ENCODE measurements at regions not wholly inside any gene's neighbourhood (a gene's known extent, or its start where the extent isn't known, plus 50 kb on each side); places are given as distances from the start of the nearest gene placed in this dataset.

GRCh38 chr2:7983451-7983850 is 698.4 kb upstream of the ID2 start:
- Histone ChIP-seq H3K27ac (no peak overlapping the region), H3K27me3 (no peaks in the 10 kb centered on the region), H3K9me3 (ENCODE audit: low read depth) (no peaks in the 10 kb centered on the region), H3K4me3 (no peak overlapping the region), H3K4me1 (ENCODE audit: low read depth) (no peaks in the 10 kb centered on the region), H3K36me3 (no peaks in the 10 kb centered on the region)
- no peak for DNase-seq (ENCODE audit: low read depth in 1 of 2, low spot score in 1 of 2)
- no peak for TF ChIP-seq CTCF (IDR thresholded peaks at IDR 0.05; ENCODE audit: low read depth, low read length)

GRCh38 chr2:7983912-7984311 is 697.9 kb upstream of the ID2 start:
- TF ChIP-seq CTCF (IDR thresholded peaks at IDR 0.05; ENCODE audit: low read depth, low read length): no peak

GRCh38 chr2:7984693-7985353 is 697.0 kb upstream of the ID2 start:
- Histone ChIP-seq H3K4me1 (ENCODE audit: low read depth) (no peaks in the 10 kb centered on the region), H3K27me3 (no peaks in the 10 kb centered on the region), H3K36me3 (no peaks in the 10 kb centered on the region)

More at GRCh38 chr2:7983912-7984311, 697.9 kb upstream of the ID2 start:
- Histone ChIP-seq H3K4me3 (no peak overlapping the region), H3K4me1 (ENCODE audit: low read depth) (no peaks in the 10 kb centered on the region), H3K9me3 (ENCODE audit: low read depth) (no peaks in the 10 kb centered on the region), H3K36me3 (no peaks in the 10 kb centered on the region), H3K27me3 (no peaks in the 10 kb centered on the region), H3K27ac (no peak overlapping the region)
- DNase-seq (ENCODE audit: low read depth in 1 of 2, low spot score in 1 of 2): no peak

GRCh38 chr2:7986431-7986830 is 695.4 kb upstream of the ID2 start:
- Histone ChIP-seq H3K4me3 (no peak overlapping the region), H3K4me1 (ENCODE audit: low read depth) (no peaks in the 10 kb centered on the region), H3K9me3 (ENCODE audit: low read depth) (no peaks in the 10 kb centered on the region), H3K36me3 (no peaks in the 10 kb centered on the region), H3K27ac (no peak overlapping the region), H3K27me3 (no peaks in the 10 kb centered on the region)
- DNase-seq (ENCODE audit: low read depth in 1 of 2, low spot score in 1 of 2): no peak
- no peak for TF ChIP-seq CTCF (IDR thresholded peaks at IDR 0.05; ENCODE audit: low read depth, low read length)

More at GRCh38 chr2:7984693-7985353, 697.0 kb upstream of the ID2 start:
- Histone ChIP-seq H3K27ac (no peak overlapping the region), H3K4me3 (no peak overlapping the region), H3K9me3 (ENCODE audit: low read depth) (no peaks in the 10 kb centered on the region)
- no peak for DNase-seq (ENCODE audit: low read depth in 1 of 2, low spot score in 1 of 2)
- no peak for TF ChIP-seq CTCF (IDR thresholded peaks at IDR 0.05; ENCODE audit: low read depth, low read length)

GRCh38 chr2:7987992-7988391 is 693.9 kb upstream of the ID2 start:
- Histone ChIP-seq H3K36me3 (no peaks in the 10 kb centered on the region), H3K4me3 (no peak overlapping the region), H3K9me3 (ENCODE audit: low read depth) (no peaks in the 10 kb centered on the region), H3K27ac (no peak overlapping the region), H3K27me3 (no peaks in the 10 kb centered on the region), H3K4me1 (ENCODE audit: low read depth) (peaks cover 4% of the 10 kb centered on the region)
- DNase-seq (ENCODE audit: low read depth in 1 of 2, low spot score in 1 of 2): no peak
- TF ChIP-seq CTCF (IDR thresholded peaks at IDR 0.05; ENCODE audit: low read depth, low read length): no peak
